Left kidney (tissue), 1 donor: ENCODE measurements at regions not wholly inside any gene's neighbourhood (a gene's known extent, or its start where the extent isn't known, plus 50 kb on each side); places are given as distances from the start of the nearest gene placed in this dataset.
A peak's percentile ranks its signal among the peaks of the same experiment; 100 is the strongest.

Source experiments
- DNase-seq: peaks from one replicate; pipeline ENCODE4 v3.0.0-alpha.2; 2013

DNA sequence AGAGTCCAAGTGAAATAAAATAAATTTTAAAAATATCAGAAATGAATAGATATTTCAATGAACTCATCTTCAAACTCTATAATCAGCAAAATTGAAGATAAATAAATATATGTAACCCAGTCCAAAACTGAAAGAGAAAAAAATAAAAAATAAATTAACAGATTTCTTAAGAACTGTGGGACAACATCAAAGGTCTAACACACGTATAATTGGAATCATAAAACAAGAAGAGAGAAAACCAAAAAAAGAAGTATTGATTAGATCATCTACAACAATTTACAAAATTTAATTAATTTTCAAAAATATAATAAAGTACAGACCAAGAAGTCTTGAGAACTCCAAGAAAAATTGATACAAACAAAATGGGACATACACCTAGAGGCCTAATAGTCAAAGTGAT, 625.8 kb upstream of the SORCS1 start:
- no peak for DNase-seq

GRCh38 chr10:107771066-107771465, 606.6 kb upstream of the SORCS1 start:
- DNase-seq, result no peak

DNA sequence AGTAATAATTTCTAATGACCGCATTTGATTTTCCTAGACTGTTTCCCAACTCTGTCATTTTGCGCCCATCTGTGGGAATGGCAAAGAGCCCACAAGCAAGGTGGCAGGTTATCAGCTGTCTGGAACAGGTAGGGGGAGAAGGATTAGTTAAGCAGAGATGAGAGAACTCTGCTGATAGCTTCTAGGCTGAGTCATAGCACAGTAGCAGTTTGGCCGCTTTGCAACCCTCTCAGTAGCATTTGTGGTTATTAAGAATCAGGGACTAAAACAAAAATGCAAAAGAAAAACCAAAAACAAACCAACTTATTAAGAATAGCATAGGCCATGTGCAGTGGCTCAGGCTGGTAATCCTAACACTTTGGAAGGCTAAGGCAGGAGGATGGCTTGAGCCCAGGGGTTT, 602.7 kb upstream of the SORCS1 start:
- no peak for DNase-seq

DNA sequence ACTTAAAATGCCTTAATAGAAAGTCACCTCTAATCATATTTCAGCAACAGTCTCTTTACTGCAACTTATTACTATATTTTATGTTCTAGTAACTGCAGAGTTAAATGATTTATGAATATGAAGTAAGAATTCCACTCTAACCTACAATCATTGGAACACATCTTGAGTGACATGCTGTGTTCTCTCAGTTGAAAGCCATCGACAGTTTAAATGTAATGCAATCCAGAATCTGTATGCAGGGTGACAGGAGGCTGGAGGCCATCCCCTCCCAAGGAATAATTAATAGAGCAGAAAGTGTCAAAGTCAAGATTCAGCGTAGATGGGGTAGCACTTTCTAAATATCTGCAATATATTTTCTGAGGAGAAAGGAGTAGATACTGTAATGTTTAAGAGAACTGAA, 590.3 kb upstream of the SORCS1 start:
- DNase-seq, result no peak

DNA sequence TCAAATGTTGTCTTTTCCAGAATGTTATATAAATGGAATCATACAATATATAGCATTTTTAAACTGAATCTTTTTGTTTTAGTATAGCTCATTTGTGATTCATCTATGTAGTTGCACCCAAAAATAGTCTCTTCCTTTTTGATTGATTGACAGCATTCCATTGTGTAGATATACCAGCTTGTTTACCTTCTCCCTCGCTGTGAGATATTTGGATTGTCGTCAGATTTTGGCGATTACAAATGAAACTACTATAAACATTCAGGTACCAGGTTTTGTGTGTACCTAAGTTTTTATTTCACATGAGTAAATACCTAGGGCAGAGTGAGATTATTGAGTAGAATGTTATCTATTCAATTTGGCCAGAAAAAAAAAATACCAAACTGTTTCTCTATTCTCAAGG, 584.7 kb upstream of the SORCS1 start:
- DNase-seq, result no peak

DNA sequence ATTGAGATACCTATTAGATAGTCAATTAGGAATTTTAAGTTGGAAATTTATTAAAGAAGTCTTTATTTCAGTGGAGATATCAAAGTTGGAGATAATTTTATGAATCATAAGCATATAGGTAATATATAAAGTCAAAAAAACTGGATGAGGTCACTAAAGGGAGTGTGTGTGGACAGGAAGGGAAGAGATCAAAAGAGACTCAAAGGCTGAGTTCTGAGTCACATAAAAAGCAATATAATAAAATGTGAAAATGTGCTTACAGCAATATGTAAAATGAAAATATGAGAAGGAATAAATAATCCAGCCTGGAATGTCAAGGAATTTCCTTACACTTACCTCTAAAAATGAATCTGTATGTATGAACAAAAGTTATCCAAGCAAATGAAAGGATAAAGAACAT, 583.3 kb upstream of the SORCS1 start:
- no peak for DNase-seq

DNA sequence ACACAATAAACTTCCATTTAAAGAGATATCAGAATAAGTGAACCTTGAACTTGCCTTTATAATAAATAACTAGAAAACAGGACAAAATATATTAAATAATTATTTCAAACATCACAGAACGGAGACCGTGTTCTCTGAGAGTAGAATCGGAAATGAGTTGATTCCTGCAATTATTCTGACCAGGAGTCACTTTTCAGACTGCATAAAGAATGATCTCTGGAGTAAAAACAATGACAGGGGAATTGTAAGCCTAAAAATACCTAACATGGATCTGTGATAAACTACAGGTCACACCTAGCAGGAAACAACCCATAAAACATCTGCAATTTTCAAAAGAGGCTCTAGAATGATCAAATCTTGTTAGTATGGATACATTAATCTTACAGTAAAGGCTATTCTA, 577.5 kb upstream of the SORCS1 start:
- no peak for DNase-seq

GRCh38 chr10:107740962-107741690, 576.6 kb upstream of the SORCS1 start:
- no peak for DNase-seq

DNA sequence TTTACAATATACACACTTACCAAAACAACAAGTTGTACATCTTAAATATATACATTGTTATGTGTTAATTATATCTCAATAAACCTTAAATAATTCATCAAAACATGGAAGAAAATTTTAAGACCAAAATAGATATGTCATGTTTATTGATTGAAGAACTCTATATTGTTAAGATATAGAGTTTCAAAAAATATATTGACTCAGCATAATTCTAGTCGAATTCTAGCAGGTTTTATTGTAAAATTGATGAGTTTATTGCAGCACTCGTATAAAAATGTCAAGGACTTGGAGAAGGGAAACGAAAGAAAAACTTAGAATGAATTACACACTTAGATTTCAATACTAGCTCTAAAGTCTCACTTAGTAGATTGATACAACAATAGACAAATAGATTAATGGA, 575.4 kb upstream of the SORCS1 start:
- DNase-seq, result no peak

DNA sequence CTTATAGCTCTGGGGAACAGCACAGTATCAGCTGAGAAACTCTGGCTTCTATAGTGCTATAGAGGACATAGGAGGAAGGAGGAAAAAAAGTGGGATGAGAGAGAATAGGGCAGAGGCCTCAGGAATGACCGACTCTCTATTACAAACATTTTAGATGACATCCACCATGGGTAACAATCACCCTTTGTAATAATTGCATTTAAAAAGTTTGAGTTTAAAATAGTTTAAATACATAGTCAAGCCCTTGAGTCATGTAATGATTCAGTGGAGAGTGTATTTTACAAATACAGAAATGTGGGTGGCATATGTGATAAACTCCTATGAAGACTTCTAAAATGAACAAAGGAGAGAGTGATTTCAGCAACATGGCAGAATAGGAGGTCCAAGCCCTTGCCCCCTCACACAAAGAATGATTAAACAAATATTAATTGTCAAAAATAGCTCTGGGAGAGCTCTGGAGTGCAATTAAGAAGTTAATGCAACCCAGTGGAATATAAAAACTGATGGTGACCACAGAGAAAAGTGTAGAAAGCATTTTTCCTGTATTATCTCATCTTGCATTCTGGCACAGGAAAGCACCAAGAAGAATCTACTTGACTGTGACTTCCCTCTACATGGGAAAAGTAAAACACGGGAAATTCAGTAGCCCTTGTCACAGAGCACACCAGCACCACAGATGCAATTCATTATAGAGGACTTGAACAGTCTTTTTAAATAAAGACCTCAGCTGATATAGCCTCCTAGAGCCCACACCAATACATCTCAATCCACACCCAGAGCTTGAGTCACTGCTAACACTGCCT, 569.0 kb upstream of the SORCS1 start:
- no peak for DNase-seq

GRCh38 chr10:107732045-107732444, 567.5 kb upstream of the SORCS1 start:
- no peak for DNase-seq

DNA sequence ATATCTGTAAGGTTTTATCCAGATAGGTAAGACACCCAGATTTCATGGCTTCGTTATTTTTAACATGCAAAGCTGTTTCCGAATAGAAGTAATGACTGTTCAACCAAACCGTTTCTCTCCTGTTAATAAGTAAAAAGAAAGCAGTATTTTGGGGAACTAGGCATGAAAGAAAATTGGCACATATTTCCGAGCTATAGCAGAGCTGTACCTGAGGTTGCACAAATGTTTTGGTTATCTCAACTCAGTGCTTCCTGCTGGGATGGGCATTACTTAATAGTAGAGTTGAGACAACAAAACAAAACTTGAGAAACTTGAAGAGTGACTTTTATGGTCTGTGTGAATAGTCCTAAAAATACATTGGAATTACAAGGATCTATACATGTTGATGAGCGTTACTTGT, 564.3 kb upstream of the SORCS1 start:
- no peak for DNase-seq

DNA sequence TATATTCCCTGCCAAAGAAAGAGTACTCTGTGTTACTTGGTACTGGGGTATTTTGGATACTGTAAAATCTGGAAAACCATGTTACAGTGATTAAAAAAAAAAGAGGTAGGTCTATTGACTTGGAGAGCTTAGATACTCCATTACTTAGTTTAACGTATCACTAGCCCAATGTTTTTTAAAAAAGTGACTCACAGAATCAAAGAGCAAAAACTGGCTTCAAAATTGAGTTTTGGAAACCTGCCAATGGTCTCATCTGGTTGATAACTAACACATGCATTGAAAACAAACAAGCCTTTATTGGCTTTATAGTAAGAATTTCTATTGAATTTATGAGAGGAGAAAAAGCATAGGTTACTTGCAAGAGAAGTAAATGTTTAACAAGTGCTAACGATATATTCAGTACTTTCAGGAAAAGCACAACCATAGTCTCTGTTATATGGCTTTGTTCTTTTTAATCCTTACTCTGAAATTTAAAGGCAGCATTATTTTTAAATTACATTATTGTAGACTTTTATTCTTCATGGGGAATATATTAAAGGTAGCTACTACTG, 563.3 kb upstream of the SORCS1 start:
- peak; percentile 18 for DNase-seq

DNA sequence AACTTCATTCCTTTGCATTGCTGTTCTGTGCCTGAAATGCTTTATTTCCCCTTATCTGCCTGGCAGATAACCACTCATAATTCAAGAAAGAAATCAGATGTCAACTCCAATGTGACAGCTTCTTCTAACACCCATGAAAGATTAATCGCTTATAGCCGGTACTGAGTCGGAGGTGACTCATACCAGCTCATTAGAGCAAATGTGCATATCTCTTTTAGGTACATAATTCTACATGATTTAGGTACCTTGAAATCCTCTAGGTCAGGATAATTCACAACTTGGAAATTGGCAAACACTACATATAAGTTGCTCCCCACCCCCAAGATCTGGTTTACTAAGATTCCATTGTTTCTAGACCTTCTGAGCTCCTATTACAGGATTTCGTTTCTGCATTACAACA, 554.4 kb upstream of the SORCS1 start:
- no peak for DNase-seq

DNA sequence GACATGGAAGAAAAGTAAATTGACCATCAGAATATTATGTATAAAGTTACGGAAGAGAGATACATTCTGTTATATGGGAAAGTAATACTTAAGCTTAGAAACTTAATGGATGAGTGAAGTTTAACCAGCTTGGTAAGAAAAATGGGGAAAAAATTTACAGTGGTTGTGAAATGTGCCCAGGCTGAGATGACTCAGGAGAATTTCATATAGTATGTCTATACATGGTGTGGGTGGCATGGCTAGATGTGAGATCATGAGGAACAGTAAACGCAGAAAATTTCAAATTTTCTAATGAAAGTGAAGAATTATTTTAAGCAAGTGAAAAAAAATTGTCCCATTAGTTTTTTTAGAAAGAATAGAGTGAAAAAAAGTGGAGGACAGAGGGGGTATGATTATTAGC, 552.5 kb upstream of the SORCS1 start:
- DNase-seq, result no peak

DNA sequence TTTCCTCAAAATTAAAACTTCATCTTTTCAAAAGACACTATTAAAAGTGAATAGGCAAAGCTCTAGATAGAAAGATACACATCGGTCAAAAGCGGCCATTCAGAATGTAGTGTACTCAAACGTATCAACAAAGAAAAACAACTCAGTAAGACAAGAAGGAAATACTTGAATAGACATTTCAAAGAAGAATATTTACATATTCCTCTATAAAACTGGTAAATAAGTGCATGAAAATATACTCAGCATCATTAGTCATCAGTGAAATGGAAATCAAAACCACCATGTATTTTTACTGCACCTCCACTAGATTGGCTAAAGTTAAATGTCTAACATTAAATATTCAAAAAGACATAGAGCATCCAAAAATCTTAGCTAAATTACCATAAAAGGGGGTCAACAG, 551.1 kb upstream of the SORCS1 start:
- no peak for DNase-seq

- DNase-seq, result no peak
Observed at GRCh38 chr10:107708981-107709380, 544.5 kb upstream of the SORCS1 start.

DNA sequence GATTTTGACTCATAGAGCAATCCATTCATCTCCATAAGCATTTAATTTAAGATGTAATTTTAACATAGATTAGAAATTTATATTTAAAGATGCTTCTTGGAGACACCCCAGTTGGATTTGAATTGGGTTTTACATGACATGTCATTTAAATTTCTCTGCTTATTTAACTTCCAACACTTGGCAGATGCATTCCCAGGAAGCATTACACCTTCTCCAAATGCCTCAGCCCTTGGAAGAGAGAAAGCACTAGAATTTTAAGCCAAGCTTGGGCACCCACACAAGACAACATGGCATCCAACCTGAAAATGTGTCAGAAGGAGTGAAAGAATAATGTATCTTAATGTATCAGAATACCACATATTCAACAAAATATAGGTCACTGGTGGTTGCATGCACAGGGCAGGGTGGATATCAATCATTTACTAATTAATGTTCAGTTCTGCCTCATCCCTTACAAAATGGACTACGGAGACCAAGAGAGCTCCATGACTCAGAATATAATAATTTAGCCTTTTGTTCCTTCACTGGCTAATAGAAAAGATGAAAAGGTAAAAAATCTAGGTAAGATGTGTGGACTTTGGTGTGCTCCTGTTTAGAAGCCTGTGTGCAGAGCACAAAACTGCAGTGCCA, 541.7 kb upstream of the SORCS1 start:
- DNase-seq, result no peak

DNA sequence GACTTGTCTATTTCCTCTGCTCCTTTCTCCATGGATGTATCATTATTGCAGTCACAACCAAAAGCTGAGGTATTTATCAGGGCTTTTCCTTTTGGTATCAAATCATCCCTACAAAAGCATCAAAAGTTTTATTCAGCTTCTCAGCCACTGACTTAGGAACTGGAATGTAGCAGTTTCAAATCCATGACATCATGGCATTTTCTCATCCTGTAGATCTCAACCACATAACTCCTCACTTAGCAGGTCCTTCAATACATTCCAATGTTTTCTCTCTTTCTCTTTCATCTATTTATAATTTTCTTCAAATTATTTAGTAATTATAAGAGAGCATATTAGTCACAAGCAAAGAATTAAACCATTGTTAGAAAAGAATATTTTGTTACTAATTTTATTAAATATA, 537.4 kb upstream of the SORCS1 start:
- no peak for DNase-seq

DNA sequence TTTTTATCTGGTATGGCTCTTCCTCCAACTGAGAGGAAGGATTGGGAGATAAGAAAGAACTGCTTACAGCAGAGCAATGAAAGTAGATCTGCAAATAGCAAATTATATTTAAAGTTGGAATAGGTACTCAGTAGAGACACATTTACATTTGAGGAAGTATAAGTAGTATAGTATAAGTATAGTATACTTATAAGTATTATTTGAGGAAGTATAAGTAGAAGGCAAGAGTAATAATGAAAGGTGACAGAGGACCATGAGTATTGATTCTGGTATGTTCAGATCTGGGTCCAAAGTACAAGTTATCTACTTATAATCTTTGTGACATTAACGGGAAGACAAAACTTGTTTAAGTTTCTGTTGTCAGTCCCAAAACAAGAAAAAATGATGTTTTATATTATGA, 527.6 kb upstream of the SORCS1 start:
- no peak for DNase-seq

DNA sequence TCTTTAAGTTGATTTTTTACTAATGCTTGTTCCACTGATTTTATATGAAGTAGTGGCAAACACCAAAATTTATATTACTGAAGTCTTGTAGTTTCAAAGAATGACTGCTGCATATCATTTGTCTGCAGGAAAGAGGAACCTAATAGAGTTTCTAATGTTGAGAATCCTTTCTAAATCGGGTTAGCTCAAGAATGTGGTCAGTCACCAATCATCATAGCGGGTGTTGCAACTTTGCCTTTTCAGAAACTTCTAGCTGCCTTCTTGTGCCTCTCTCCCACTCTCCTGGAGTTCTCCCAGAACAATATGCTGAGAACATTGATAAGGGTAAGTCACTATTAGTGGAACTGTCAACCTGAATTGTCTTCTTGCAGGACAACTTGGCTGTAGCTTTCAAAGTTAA, 524.8 kb upstream of the SORCS1 start:
- no peak for DNase-seq

DNA sequence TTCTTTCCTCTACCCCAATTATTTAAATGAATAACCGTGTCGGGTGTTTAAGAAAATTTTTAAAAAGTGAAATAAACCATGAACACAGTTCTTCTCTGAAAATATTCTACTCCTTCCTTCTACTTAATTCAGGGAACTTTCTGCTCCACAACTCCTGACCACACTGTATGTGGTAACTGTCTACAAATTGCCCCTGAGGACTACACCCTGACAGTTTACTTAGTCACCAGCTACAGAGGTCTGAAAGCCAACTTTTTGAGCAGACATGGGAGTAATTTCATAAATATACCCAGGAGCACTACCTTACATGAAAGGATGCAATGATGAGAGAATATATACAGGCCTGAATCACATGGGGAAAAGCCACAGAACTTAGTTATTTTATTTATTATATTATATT, 523.2 kb upstream of the SORCS1 start:
- DNase-seq, result no peak

DNA sequence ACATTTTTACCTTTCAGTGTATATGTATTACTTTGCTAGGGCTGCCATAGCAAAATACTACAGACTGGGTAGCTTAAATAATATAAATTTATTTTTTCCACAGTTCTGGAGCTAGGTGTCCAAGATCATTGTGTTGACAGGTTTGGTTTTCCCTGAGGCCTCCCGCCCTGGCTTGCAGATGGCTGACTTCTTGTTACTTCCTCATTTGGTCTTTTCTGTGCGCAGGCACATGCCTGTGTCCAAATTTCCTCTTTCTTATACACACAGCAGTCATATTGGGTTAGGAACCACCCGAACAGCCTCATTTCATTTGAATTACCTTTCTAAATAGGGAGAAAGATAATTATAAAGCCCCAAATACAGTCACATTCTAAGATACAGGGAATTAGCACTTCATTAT, 521.6 kb upstream of the SORCS1 start:
- DNase-seq, result no peak
